ENCODE measurements at regions not wholly inside any gene's neighbourhood (a gene's known extent, or its start where the extent isn't known, plus 50 kb on each side); places are given as distances from the start of the nearest gene placed in this dataset.
"Not testable (repeated sequence)": the region's sequence is repeated elsewhere in the genome, so short reads cannot be mapped to it uniquely, and the experiment has no call there.

DNA sequence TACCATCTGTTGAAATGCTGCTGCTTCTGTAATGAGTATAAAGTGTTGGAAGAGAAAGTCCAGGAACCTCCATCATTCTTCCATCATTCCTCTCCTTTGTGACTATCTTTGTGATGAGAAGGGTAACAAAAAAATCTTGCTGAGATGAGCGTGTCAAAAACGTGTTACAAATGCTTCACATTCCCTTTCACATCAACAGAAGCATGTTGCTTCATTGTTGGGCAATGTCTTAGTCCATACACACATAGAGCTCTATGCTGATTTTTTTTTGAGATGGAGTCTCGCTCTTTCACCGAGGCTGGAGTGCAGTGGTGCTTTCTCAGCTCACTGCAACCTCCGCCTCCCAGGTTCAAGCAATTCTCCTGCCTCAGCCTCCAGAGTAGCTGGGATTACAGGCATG is 114.1 kb upstream of the ESR1 start:
- DNase-seq (no peak), ATAC-seq (ENCODE audit: low FRiP score) (no peak)
- Histone ChIP-seq H3K36me3 (ENCODE audit: control insufficient read depth in 1 of 2, insufficient read depth in 2 of 2, low read length in 1 of 2) (no peaks in the 10 kb centered on the region), H3K27ac (ENCODE audit: low read depth in 1 of 2, low read length in 2 of 2) (no peak overlapping the region), H3K4me1 (ENCODE audit: control insufficient read depth in 1 of 2, insufficient read depth in 2 of 2, low read length in 2 of 2) (peaks cover 0 to 3% of the 10 kb centered on the region in 2 donors), H3K4me3 (ENCODE audit: low read length in 2 of 2) (no peak overlapping the region), H3K9me3 (ENCODE audit: control insufficient read depth, low read length) (peaks cover 1% of the 10 kb centered on the region), H3K27me3 (ENCODE audit: control insufficient read depth in 1 of 2, insufficient read depth in 2 of 2, low read length in 1 of 2) (no peaks in the 10 kb centered on the region)
- 89 to 92% methylated on average over 5 of the region's 5 CpGs for WGBS, 2 donors
- intact Hi-C loops (cut with DNase I): no loop called here

DNA sequence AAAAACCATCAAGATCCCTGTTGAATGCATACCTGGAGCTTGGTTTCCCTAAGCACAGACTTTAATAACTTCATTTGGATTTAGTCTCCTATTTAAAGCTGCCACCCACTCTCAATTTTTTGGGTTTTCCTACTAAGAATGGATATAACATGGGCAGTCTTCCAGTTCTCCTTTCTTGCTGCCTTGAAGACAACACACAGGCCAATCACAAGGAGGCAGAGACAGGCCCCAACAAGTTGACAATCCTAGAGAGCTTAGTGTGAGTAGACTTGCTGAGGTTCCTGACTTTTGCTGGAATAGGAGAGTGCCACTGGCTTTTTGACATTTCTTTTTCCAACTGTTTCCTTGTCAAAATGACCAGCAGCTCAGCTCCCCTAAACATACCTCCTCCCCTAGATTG is 112.3 kb upstream of the ESR1 start:
- Histone ChIP-seq H3K9me3 (ENCODE audit: control insufficient read depth, low read length) (peaks cover 1% of the 10 kb centered on the region), H3K27ac (ENCODE audit: low read depth in 1 of 2, low read length in 2 of 2) (no peak overlapping the region), H3K4me1 (ENCODE audit: control insufficient read depth in 1 of 2, insufficient read depth in 2 of 2, low read length in 2 of 2) (peaks cover 0 to 3% of the 10 kb centered on the region in 2 donors), H3K27me3 (ENCODE audit: control insufficient read depth in 1 of 2, insufficient read depth in 2 of 2, low read length in 1 of 2) (no peaks in the 10 kb centered on the region), H3K36me3 (ENCODE audit: control insufficient read depth in 1 of 2, insufficient read depth in 2 of 2, low read length in 1 of 2) (no peaks in the 10 kb centered on the region), H3K4me3 (ENCODE audit: low read length in 2 of 2) (no peak overlapping the region)
- DNase-seq: no peak
- intact Hi-C loops (cut with DNase I): no loop called here
- no peak for ATAC-seq (ENCODE audit: low FRiP score)

- H3K4me1 ChIP-seq (ENCODE audit: control insufficient read depth in 1 of 2, insufficient read depth in 2 of 2, low read length in 2 of 2); H3K27ac ChIP-seq (ENCODE audit: low read depth in 1 of 2, low read length in 2 of 2); H3K27me3 ChIP-seq (ENCODE audit: control insufficient read depth in 1 of 2, insufficient read depth in 2 of 2, low read length in 1 of 2); intact Hi-C loops (cut with DNase I); H3K36me3 ChIP-seq (ENCODE audit: control insufficient read depth in 1 of 2, insufficient read depth in 2 of 2, low read length in 1 of 2); H3K9me3 ChIP-seq (ENCODE audit: control insufficient read depth, low read length); ATAC-seq (ENCODE audit: low FRiP score); DNase-seq; H3K4me3 ChIP-seq (ENCODE audit: low read length in 2 of 2): not testable (repeated sequence)
- WGBS, 2 donors: 94% methylated on average over 4 of the region's 4 CpGs
Observed at GRCh38 chr6:151696302-151696701, 111.2 kb upstream of the ESR1 start.

- no peak for DNase-seq
- H3K27ac ChIP-seq (ENCODE audit: low read depth in 1 of 2, low read length in 2 of 2): no peak overlapping the region
- peak; percentile 64 for ATAC-seq (ENCODE audit: low FRiP score)
- no peaks in the 10 kb centered on the region for H3K36me3 ChIP-seq (ENCODE audit: control insufficient read depth in 1 of 2, insufficient read depth in 2 of 2, low read length in 1 of 2)
- H3K4me3 ChIP-seq (ENCODE audit: low read length in 2 of 2): no peak overlapping the region
- WGBS, 2 donors: 53 to 55% methylated on average over 5 of the region's 5 CpGs
- H3K9me3 ChIP-seq (ENCODE audit: control insufficient read depth, low read length): peaks cover 1% of the 10 kb centered on the region
- H3K4me1 ChIP-seq (ENCODE audit: control insufficient read depth in 1 of 2, insufficient read depth in 2 of 2, low read length in 2 of 2): no peaks in the 10 kb centered on the region
- H3K27me3 ChIP-seq (ENCODE audit: control insufficient read depth in 1 of 2, insufficient read depth in 2 of 2, low read length in 1 of 2): no peaks in the 10 kb centered on the region
- intact Hi-C loops (cut with DNase I): no loop called here
Observed at GRCh38 chr6:151698931-151699700, 108.4 kb upstream of the ESR1 start.

DNA sequence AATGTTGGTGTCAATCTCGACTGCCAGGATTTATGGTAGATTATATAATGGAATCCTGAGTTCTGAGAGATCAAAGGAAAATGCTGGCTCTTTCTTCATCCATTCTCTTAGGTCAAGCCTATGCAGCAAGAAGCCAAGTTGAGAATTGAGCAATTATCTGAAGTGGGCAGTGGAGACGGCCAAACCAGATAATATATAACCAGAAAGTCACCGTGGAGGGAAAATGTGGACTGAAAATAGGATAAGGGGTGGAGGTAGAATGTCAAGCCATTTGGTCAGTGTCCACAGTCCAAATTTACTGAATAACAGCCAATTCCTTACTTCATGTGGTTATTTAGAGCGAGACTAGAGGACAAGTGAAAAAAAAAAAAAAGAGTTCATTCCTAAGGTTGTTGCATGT is 107.8 kb upstream of the ESR1 start:
- 47 to 56% methylated on average over 4 of the region's 4 CpGs for WGBS, 2 donors
- Histone ChIP-seq H3K9me3 (ENCODE audit: control insufficient read depth, low read length) (peaks cover 1% of the 10 kb centered on the region), H3K36me3 (ENCODE audit: control insufficient read depth in 1 of 2, insufficient read depth in 2 of 2, low read length in 1 of 2) (no peaks in the 10 kb centered on the region), H3K27ac (ENCODE audit: low read depth in 1 of 2, low read length in 2 of 2) (no peak overlapping the region), H3K4me1 (ENCODE audit: control insufficient read depth in 1 of 2, insufficient read depth in 2 of 2, low read length in 2 of 2) (no peaks in the 10 kb centered on the region), H3K27me3 (ENCODE audit: control insufficient read depth in 1 of 2, insufficient read depth in 2 of 2, low read length in 1 of 2) (no peaks in the 10 kb centered on the region), H3K4me3 (ENCODE audit: low read length in 2 of 2) (no peak overlapping the region)
- intact Hi-C loops (cut with DNase I): no loop called here
- ATAC-seq (ENCODE audit: low FRiP score) (peak; percentile 67), DNase-seq (no peak)

DNA sequence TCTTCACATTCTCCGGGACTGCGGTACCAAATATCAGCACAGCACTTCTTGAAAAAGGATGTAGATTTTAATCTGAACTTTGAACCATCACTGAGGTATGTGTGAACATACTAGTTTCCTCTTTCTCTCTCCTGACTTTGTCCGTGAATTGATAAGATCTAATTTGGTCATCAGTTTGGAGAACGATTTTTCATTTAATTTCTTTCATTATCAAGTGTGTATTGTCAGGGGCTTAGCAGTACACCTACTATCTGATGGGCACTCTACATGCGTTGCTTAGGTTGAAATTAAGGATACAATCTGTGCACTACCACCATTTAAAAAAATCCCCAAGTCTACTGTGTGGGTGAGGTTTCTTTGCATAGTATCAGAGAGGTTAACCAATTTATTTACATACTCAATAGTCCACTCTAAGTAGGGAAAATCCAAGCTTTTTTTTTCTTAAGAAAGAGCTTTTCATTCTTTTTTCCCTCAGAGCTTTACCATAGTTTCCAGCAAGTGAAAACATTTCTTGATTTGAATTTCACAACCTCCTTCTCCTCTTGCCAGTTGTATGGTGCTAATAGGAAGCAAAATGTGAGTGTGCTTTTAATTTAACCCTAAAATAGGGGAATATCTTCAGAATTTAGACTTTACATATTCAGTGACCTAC is 105.4 kb upstream of the ESR1 start:
- Histone ChIP-seq H3K27ac (ENCODE audit: low read depth in 1 of 2, low read length in 2 of 2) (no peak overlapping the region), H3K9me3 (ENCODE audit: control insufficient read depth, low read length) (peaks cover 1% of the 10 kb centered on the region), H3K4me3 (ENCODE audit: low read length in 2 of 2) (no peak overlapping the region), H3K4me1 (ENCODE audit: control insufficient read depth in 1 of 2, insufficient read depth in 2 of 2, low read length in 2 of 2) (no peaks in the 10 kb centered on the region), H3K27me3 (ENCODE audit: control insufficient read depth in 1 of 2, insufficient read depth in 2 of 2, low read length in 1 of 2) (no peaks in the 10 kb centered on the region), H3K36me3 (ENCODE audit: control insufficient read depth in 1 of 2, insufficient read depth in 2 of 2, low read length in 1 of 2) (no peaks in the 10 kb centered on the region)
- WGBS, 2 donors: 81 to 87% methylated on average over 5 of the region's 5 CpGs
- intact Hi-C loops (cut with DNase I): no loop called here
- ATAC-seq (ENCODE audit: low FRiP score): no peak
- no peak for DNase-seq

DNA sequence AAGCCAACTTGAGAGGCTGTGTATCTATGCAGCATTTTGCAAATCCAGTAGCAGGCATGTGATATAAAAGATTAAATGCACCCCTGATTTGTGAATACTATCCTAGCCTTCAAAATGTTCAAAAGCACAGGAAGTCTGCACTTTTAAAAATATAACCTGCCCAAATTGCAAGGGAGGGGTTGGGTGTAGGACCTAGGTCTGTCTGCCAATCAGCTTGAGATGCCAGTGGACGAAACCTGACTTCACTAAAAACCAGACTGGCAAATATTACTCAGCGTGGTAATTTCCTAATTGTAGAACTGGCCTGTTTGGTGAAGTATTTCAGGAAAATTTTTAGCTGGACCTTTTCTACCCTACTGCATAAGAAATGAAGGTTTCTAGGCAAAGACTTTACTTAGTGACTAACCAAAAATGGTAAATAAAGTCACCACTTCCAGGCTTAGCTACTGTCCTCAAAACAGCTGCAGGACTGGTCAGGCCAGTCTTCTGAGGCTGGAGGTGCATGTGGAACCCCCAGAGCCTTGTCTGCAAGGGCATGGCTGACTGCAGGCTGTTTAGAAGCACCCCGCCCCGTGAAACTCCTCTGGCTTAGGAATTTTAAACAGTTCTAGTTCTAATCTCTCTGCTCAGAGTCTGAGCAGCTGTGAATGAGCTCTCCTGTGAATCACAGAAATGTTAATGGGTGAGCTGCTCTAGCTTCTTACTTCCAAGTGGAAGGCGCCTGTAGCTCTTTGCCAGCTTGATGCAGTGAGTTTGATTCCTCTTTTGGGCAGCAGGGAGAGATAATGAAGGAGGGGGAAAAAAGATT is 104.4 kb upstream of the ESR1 start:
- DNase-seq (no peak), ATAC-seq (ENCODE audit: low FRiP score) (no peak)
- Histone ChIP-seq H3K36me3 (ENCODE audit: control insufficient read depth in 1 of 2, insufficient read depth in 2 of 2, low read length in 1 of 2) (no peaks in the 10 kb centered on the region), H3K4me3 (ENCODE audit: low read length in 2 of 2) (no peak overlapping the region), H3K27me3 (ENCODE audit: control insufficient read depth in 1 of 2, insufficient read depth in 2 of 2, low read length in 1 of 2) (no peaks in the 10 kb centered on the region), H3K4me1 (ENCODE audit: control insufficient read depth in 1 of 2, insufficient read depth in 2 of 2, low read length in 2 of 2) (no peaks in the 10 kb centered on the region), H3K27ac (ENCODE audit: low read depth in 1 of 2, low read length in 2 of 2) (no peak overlapping the region), H3K9me3 (ENCODE audit: control insufficient read depth, low read length) (peaks cover 1% of the 10 kb centered on the region)
- WGBS, 2 donors: 50 to 58% methylated on average over 5 of the region's 5 CpGs
- intact Hi-C loops (cut with DNase I): no loop called here

DNA sequence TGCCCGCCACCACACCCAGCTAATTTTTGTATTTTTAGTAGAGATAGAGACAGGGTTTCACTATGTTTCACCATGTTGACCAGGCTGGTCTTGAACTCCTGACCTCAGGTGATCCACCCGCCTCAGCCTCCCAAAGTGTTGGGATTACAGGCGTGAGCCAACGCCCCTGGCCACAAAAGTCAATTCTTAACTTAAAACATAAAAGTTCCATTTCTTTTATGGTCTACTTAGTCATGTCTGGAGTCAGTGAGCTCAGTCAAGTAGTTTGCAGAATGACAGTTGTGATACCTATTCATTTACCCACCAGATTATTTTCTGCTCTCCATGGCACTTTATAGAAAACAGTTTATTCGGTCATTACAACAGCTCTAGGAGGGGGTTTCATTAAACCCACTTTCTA is 103.1 kb upstream of the ESR1 start:
- 84 to 87% methylated on average over 5 of the region's 5 CpGs for WGBS, 2 donors

More for the DNA sequence above, 103.1 kb upstream of the ESR1 start:
- no peak for ATAC-seq (ENCODE audit: low FRiP score)
- intact Hi-C loops (cut with DNase I): no loop called here
- no peak for DNase-seq
- no peaks in the 10 kb centered on the region for H3K27me3 ChIP-seq (ENCODE audit: control insufficient read depth in 1 of 2, insufficient read depth in 2 of 2, low read length in 1 of 2)
- H3K27ac ChIP-seq (ENCODE audit: low read depth in 1 of 2, low read length in 2 of 2): no peak overlapping the region
- no peak overlapping the region for H3K4me3 ChIP-seq (ENCODE audit: low read length in 2 of 2)
- no peaks in the 10 kb centered on the region for H3K9me3 ChIP-seq (ENCODE audit: control insufficient read depth, low read length)
- no peaks in the 10 kb centered on the region for H3K4me1 ChIP-seq (ENCODE audit: control insufficient read depth in 1 of 2, insufficient read depth in 2 of 2, low read length in 2 of 2)
- H3K36me3 ChIP-seq (ENCODE audit: control insufficient read depth in 1 of 2, insufficient read depth in 2 of 2, low read length in 1 of 2): no peaks in the 10 kb centered on the region
